HEK293 (cell line): ENCODE measurements at regions not wholly inside any gene's neighbourhood (a gene's known extent, or its start where the extent isn't known, plus 50 kb on each side); places are given as distances from the start of the nearest gene placed in this dataset.

Experiments used
- CTCF ChIA-PET: fragments of 350-600 bp; formaldehyde crosslinking; extraction: SDS; loops from one replicate; lab custom pipeline; 2021; ENCODE audit warnings: antibody characterized with exemption; lab: Yijun Ruan, JAX
- POLR2A ChIA-PET: fragments of 300-600 bp; formaldehyde crosslinking; extraction: SDS; loops from one replicate; lab custom pipeline; 2020; ENCODE audit warnings: antibody characterized with exemption, inconsistent platforms; lab: Yijun Ruan, JAX
- H3K27ac ChIP-seq: fragments of 200-500 bp; sonication (Bioruptor generic); 2 replicates; pipeline ENCODE4 v1.5.1; 2014; ENCODE audit warnings: low read depth, low read length, control low read depth, inconsistent platforms; ENCODE audit errors: extremely low read depth
- H3K36me3 ChIP-seq, 2 experiments: fragments of 200-500 bp in 1 of 2; sonication (Bioruptor generic) in 1 of 2; 1 replicate in 1 of 2; 2 replicates in 1 of 2; pipeline ENCODE4 v1.5.1; 2014 to 2017; ENCODE audit warnings: inconsistent platforms in 2 of 2, low read length in 2 of 2; ENCODE audit not compliant: control insufficient read depth in 2 of 2, insufficient read depth in 1 of 2
- H3K4me1 ChIP-seq: fragments of 200-500 bp; sonication (Bioruptor generic); 2 replicates; pipeline ENCODE4 v1.5.1; 2014; ENCODE audit warnings: mild to moderate bottlenecking, low read length, inconsistent platforms; ENCODE audit not compliant: control insufficient read depth, insufficient read depth
- H3K4me3 ChIP-seq: 2 replicates; pipeline ENCODE4 v1.5.1; 2011; ENCODE audit warnings: low read depth, mild to moderate bottlenecking, control low read depth, low read length, moderate library complexity
- H3K9me3 ChIP-seq: fragments of 200-500 bp; sonication (Bioruptor generic); 2 replicates; pipeline ENCODE4 v1.5.1; 2014; ENCODE audit warnings: low read depth, low read length, inconsistent platforms; ENCODE audit not compliant: control insufficient read depth, insufficient read depth
- MYNN ChIP-seq: fragments of 450-650 bp; formaldehyde crosslinking; IDR thresholded peaks from 2 replicates; pipeline ENCODE4 v1.5.1; 2016; ENCODE audit warnings: missing biosample characterization, missing genetic modification characterization, borderline replicate concordance
- TCF7L2 ChIP-seq: IDR thresholded peaks from 2 replicates; pipeline ENCODE4 v1.6.1; 2011; ENCODE audit warnings: low read depth, mild to moderate bottlenecking, inconsistent platforms, low read length, moderate library complexity, borderline replicate concordance
- TRIM28 ChIP-seq: IDR thresholded peaks from 2 replicates; pipeline ENCODE4 v1.6.1; 2011; ENCODE audit warnings: low read length, control low read depth, borderline replicate concordance
- ZFHX2 ChIP-seq: fragments of 450-650 bp; formaldehyde crosslinking; conservative IDR thresholded peaks from 2 replicates; pipeline ENCODE4 v1.5.1; 2016; ENCODE audit warnings: missing biosample characterization, missing genetic modification characterization
- ZIC2 ChIP-seq: fragments of 450-650 bp; formaldehyde crosslinking; IDR thresholded peaks from 2 replicates; pipeline ENCODE4 v1.5.1; 2016; ENCODE audit warnings: missing biosample characterization, missing genetic modification characterization
- ZNF114 ChIP-seq: fragments of 450-650 bp; formaldehyde crosslinking; IDR thresholded peaks from 2 replicates; pipeline ENCODE4 v1.5.0; 2017; ENCODE audit warnings: missing biosample characterization, missing genetic modification characterization
- ZNF324 ChIP-seq: fragments of 450-650 bp; formaldehyde crosslinking; IDR thresholded peaks from 2 replicates; pipeline ENCODE4 v1.5.1; 2016; ENCODE audit warnings: missing biosample characterization, missing genetic modification characterization
- ZNF416 ChIP-seq: fragments of 450-650 bp; formaldehyde crosslinking; IDR thresholded peaks from 2 replicates; pipeline ENCODE4 v1.5.1; 2016; ENCODE audit warnings: missing biosample characterization, missing genetic modification characterization
- ZNF426 ChIP-seq: fragments of 450-650 bp; formaldehyde crosslinking; IDR thresholded peaks from 2 replicates; pipeline ENCODE4 v1.5.1; 2017; ENCODE audit warnings: missing biosample characterization, missing genetic modification characterization, mild to moderate bottlenecking, inconsistent platforms, moderate library complexity
- ZNF473 ChIP-seq: fragments of 450-650 bp; formaldehyde crosslinking; IDR thresholded peaks from 2 replicates; pipeline ENCODE4 v1.5.1; 2017; ENCODE audit warnings: missing biosample characterization, missing genetic modification characterization
- ZNF548 ChIP-seq: fragments of 450-650 bp; formaldehyde crosslinking; IDR thresholded peaks from 2 replicates; pipeline ENCODE4 v1.5.1; 2016; ENCODE audit warnings: missing biosample characterization, missing genetic modification characterization
- ZNF561 ChIP-seq: fragments of 450-650 bp; IDR thresholded peaks from 2 replicates; pipeline ENCODE4 v1.5.1; 2018; ENCODE audit warnings: missing biosample characterization, missing genetic modification characterization, borderline replicate concordance
- ZNF654 ChIP-seq: fragments of 450-650 bp; formaldehyde crosslinking; IDR thresholded peaks from 2 replicates; pipeline ENCODE4 v1.5.1; 2016; ENCODE audit warnings: low read depth, missing biosample characterization, missing genetic modification characterization
- ZNF660 ChIP-seq: fragments of 450-650 bp; IDR thresholded peaks from 2 replicates; pipeline ENCODE4 v1.5.1; 2018; ENCODE audit warnings: missing biosample characterization, mild to moderate bottlenecking, missing genetic modification characterization
- TF ChIP-seq, protein P1 (sequence below): fragments of 450-650 bp; IDR thresholded peaks from 2 replicates; pipeline ENCODE4 v1.5.1; 2018; ENCODE audit warnings: missing biosample characterization, mild to moderate bottlenecking, missing genetic modification characterization
- TF ChIP-seq, protein P2 (sequence below): fragments of 450-650 bp; formaldehyde crosslinking; conservative IDR thresholded peaks from 2 replicates; pipeline ENCODE4 v1.5.1; 2016; ENCODE audit warnings: low read depth, missing biosample characterization, missing genetic modification characterization
- TF ChIP-seq, protein P3 (sequence below): fragments of 450-650 bp; formaldehyde crosslinking; IDR thresholded peaks from 2 replicates; pipeline ENCODE4 v1.5.1; 2016; ENCODE audit warnings: missing biosample characterization, missing genetic modification characterization

DNA sequence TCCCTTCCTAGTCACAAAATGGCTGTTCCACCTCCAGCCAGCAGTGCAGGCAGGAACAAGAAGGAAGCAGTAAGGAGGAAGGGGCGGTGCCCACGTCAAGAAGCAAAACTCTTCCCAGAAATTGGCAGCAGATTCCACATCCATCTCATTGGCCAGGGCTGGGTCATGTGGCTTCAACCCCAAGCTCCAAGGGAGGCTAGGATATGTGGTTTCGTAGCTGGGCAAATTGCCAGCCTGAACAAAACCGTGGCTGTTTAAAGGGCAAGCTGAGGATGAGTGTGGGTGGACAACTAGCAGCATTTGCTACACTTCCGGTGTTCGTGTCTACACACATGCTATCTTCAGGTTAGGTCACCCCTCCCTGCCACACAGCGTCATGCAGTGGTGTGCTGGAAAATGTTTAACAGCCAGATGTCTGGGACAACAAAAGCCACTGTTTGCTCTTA, 92.1 kb upstream of the MAP1B start (continued):
- TF ChIP-seq MYNN (tag by site-specific recombination): no peak
- no peak for TF ChIP-seq ZNF473
- no peak for TF ChIP-seq TCF7L2
- peak; percentile 64 for TF ChIP-seq ZFHX2
- TF ChIP-seq, protein P1, sequence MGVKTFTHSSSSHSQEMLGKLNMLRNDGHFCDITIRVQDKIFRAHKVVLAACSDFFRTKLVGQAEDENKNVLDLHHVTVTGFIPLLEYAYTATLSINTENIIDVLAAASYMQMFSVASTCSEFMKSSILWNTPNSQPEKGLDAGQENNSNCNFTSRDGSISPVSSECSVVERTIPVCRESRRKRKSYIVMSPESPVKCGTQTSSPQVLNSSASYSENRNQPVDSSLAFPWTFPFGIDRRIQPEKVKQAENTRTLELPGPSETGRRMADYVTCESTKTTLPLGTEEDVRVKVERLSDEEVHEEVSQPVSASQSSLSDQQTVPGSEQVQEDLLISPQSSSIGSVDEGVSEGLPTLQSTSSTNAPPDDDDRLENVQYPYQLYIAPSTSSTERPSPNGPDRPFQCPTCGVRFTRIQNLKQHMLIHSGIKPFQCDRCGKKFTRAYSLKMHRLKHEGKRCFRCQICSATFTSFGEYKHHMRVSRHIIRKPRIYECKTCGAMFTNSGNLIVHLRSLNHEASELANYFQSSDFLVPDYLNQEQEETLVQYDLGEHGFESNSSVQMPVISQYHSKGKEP (tag by site-specific recombination): no peak
- no peak for TF ChIP-seq ZNF548 (tag by site-specific recombination)
- TF ChIP-seq ZNF561 (tag by site-specific recombination): no peak
- TF ChIP-seq, protein P2, sequence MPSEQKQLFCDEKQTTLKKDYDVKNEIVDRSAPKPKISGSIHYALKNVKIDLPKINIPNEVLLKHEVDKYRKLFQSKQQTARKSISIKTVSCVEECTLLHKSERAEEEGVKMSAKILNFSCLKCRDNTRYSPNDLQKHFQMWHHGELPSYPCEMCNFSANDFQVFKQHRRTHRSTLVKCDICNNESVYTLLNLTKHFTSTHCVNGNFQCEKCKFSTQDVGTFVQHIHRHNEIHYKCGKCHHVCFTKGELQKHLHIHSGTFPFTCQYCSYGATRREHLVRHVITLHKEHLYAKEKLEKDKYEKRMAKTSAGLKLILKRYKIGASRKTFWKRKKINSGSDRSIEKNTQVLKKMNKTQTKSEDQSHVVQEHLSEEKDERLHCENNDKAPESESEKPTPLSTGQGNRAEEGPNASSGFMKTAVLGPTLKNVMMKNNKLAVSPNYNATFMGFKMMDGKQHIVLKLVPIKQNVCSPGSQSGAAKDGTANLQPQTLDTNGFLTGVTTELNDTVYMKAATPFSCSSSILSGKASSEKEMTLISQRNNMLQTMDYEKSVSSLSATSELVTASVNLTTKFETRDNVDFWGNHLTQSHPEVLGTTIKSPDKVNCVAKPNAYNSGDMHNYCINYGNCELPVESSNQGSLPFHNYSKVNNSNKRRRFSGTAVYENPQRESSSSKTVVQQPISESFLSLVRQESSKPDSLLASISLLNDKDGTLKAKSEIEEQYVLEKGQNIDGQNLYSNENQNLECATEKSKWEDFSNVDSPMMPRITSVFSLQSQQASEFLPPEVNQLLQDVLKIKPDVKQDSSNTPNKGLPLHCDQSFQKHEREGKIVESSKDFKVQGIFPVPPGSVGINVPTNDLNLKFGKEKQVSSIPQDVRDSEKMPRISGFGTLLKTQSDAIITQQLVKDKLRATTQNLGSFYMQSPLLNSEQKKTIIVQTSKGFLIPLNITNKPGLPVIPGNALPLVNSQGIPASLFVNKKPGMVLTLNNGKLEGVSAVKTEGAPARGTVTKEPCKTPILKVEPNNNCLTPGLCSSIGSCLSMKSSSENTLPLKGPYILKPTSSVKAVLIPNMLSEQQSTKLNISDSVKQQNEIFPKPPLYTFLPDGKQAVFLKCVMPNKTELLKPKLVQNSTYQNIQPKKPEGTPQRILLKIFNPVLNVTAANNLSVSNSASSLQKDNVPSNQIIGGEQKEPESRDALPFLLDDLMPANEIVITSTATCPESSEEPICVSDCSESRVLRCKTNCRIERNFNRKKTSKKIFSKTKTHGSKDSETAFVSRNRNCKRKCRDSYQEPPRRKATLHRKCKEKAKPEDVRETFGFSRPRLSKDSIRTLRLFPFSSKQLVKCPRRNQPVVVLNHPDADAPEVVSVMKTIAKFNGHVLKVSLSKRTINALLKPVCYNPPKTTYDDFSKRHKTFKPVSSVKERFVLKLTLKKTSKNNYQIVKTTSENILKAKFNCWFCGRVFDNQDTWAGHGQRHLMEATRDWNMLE (tag by site-specific recombination): peak; percentile 71
- TF ChIP-seq ZNF324 (tag by site-specific recombination): no peak

DNA sequence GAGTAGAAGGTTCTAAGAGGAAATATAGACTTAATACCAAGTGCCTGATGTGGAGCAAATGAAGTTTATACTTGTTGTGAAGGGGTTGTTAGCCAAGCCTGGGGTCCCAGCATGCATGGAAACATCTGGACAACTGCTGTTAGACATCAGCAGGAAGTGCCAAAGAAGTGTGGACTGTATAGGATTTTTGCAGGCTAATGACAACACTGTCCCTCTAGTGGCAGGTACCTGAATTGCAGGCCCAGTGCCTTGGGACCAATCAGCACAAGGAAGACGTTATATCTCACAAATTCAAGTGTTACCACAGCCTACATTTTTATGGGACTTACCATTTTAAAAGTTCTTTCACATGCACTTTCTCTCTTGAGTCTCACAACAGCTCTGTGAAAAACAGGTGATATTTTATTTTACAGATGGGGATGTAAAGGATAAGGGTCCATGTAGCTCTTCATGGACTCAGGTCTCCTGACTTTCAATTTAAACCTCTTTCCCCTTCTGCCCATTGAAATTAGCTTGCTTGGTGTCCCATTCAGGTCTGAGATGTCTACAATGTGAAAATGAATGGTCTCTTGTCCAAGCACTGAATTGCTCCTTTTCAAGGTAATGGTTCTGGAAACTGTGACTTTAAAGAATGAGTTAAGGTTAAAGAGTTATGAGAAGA, 89.0 kb upstream of the MAP1B start:
- TF ChIP-seq ZNF660 (tag by site-specific recombination) (peak; percentile 15; the same call in 1 of the 2 replicates), ZNF416 (tag by site-specific recombination) (no peak), ZIC2 (tag by site-specific recombination) (no peak), ZNF114 (tag by site-specific recombination) (no peak), TRIM28 (peak; percentile 45; the same call in 1 of the 2 replicates), ZNF654 (peak; percentile 15; the same call in 1 of the 2 replicates), ZNF426 (tag by site-specific recombination) (no peak)
- TF ChIP-seq, protein P3, sequence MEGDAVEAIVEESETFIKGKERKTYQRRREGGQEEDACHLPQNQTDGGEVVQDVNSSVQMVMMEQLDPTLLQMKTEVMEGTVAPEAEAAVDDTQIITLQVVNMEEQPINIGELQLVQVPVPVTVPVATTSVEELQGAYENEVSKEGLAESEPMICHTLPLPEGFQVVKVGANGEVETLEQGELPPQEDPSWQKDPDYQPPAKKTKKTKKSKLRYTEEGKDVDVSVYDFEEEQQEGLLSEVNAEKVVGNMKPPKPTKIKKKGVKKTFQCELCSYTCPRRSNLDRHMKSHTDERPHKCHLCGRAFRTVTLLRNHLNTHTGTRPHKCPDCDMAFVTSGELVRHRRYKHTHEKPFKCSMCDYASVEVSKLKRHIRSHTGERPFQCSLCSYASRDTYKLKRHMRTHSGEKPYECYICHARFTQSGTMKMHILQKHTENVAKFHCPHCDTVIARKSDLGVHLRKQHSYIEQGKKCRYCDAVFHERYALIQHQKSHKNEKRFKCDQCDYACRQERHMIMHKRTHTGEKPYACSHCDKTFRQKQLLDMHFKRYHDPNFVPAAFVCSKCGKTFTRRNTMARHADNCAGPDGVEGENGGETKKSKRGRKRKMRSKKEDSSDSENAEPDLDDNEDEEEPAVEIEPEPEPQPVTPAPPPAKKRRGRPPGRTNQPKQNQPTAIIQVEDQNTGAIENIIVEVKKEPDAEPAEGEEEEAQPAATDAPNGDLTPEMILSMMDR (tag by site-specific recombination): peak; percentile 44; the same call in 1 of the 2 replicates
- ChIA-PET POLR2A (no interaction called here), CTCF (interaction anchor here (0.7 to 2.3 kb wide), 9 partner anchors 8 to 235 kb away, joined by 3 to 13 read pairs (median 3); no protein-coding TSS in a partner anchor)
- Histone ChIP-seq H3K36me3 (no peaks in the 10 kb centered on the region), H3K9me3 (no peaks in the 10 kb centered on the region), H3K4me1 (no peaks in the 10 kb centered on the region), H3K27ac (no peak overlapping the region), H3K4me3 (no peak overlapping the region)
